ENCODE measurements at regions not wholly inside any gene's neighbourhood (a gene's known extent, or its start where the extent isn't known, plus 50 kb on each side); places are given as distances from the start of the nearest gene placed in this dataset.
A peak's percentile ranks its signal among the peaks of the same experiment; 100 is the strongest.
"Not testable (repeated sequence)": the region's sequence is repeated elsewhere in the genome, so short reads cannot be mapped to it uniquely, and the experiment has no call there.

DNA sequence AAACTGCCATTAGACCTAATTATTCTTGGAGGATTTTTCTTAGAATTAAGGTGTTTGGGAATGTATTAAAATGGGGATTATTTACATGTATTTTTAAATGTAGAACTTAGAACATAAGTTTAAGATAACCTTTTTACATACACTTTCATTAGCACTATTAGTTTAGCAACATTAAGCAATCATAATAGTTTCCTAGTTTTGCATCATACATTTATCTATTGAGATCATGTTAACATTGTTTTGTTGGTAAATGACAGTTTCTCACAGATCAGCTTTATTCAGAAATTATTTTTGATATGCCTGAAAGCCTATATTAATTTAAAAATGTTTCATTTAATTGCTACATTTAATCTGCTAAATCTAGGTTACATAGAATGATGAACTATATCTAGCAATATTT is 189.7 kb upstream of the PPP1R3A start:
- no peak for DNase-seq

- DNase-seq, result no peak
These were observed 188.7 kb upstream of the PPP1R3A start for GRCh38 chr7:114107522-114107921.

DNA sequence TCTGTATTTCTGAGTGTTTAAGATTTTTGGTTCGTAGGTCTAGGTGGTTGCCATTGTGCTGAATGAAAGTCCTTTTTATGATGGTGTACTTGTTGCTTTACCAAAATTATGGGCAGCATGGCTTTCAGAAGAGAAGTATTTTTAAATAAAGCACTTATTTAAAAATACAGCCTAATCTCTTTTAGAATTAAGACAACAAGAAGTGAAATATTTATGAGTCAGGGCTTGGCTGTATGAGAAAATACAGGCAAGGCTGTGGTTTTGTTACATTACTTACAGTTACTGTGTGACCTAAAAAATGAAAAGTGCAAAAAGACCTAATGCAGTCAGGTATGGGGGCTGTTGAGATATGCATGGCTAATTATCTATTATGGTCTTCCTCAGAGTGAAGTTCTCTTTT is 185.2 kb upstream of the PPP1R3A start:
- DNase-seq, result no peak

GRCh38 chr7:114102996-114103395 is 184.2 kb upstream of the PPP1R3A start:
- DNase-seq, result no peak

DNA sequence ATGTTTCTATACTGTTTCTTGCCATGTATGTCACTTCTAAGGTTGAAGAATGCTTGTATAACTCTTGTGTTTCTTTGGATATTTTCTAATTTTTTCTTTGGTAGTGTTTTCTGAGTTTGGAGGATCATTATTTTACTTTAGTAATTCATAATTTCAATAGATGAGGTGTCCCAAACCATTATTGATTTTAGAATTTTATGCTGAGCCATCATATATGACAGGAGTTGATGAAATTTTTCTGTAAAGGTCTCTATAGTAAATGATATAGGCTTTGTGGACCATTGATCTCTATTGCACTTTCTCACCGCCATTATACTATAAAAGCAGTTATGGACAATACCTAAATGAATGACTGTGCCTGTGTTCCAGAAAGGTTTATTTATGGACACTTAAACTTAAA is 183.3 kb upstream of the PPP1R3A start:
- no peak for DNase-seq

GRCh38 chr7:114100810-114101209 is 182.0 kb upstream of the PPP1R3A start:
- no peak for DNase-seq

DNA sequence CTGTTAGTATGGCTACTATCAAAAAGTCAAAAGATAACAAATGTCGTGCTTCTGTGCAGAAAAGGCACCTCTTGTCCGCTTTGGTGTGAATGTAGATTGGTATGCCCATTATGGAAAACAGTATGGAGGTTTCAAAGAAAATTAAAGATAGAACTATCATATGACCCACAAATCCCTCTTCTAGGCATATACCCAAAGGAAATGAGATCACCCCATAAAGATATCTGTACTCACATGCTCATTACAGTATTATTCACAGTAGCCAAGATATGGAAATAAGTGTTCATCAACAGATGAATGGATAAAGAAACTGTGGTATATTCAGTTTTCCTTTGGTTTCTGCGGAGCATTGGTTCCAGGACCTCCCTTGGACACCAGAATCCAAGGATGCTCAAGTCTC is 180.5 kb upstream of the PPP1R3A start:
- DNase-seq, result no peak

DNA sequence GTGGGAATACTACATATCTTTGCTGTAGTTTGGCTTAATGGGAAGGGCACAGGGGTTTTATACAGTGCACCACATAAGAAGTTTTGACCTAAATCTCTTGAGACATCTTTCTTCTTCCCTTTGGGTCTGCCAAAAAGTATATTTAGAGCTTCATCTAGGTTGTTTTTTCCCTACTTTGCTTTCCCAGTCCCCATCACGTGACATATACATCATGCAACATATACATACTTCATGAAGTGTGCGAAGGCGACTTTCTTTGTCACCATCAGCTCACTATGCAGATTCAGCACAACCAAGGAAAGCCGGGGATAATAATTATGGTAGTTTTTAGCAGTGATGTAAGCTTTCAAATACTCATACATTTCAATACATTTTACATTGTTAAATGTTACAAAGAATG is 177.1 kb upstream of the PPP1R3A start:
- no peak for DNase-seq

GRCh38 chr7:114088470-114088940 is 169.7 kb upstream of the PPP1R3A start:
- DNase-seq, result no peak

- no peak for DNase-seq
These were observed 169.1 kb upstream of the PPP1R3A start for GRCh38 chr7:114087653-114088469.

DNA sequence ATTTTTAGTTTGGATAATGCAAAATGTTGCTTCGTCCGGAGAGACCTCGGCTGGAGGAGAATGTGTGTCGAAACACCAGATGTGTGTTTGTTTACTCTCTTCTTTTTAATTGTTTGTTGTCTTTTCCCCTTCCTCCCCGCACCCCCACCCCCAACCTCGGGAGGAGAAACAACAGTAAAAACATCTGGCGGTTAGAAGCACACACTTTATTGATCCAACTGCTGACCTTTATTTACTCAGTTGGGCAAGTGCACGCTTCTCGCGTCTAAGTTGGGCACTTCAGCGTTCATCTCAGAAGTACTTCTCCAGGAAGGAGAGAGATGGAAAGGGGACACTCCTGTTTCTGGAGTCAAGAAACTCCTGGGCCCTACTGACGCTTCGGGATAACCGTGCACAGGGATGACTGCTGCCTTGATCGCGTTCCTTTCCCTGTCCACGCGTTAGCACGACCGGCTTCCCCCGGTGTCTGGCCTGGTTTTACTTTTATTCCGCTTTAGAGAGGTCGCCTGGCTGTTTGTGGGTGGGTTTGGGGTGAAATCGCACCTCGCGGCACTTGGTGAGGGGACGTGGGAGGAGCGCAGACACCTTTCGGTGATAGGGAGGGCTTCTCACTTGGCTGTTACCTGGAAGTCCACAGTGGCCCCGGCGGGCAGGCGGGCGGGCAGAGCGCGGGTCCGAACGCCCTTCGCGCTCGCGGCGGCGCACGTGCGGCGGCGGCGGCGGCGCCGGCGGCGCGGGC is 168.3 kb upstream of the PPP1R3A start:
- no peak for DNase-seq

DNA sequence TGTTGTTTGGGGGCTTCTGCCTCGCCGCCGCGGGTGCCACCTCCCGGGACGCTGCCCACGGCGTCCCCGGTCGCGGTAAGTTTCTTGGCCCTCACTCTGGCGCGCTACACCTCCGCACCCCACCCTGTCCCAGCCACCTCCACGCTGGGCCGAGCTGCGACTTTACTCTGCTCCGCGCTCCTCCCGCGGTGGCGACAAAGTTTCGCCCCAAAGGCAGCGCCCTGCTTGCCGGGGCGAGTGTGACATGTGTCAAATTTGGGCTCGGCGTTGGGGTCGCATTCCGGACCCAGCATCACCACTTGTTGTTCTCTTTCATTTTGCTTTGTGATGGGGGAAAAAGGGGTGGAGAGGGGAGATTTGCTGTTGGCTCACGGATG is 167.7 kb upstream of the PPP1R3A start:
- DNase-seq, result no peak

- DNase-seq, result peak; percentile 41
These were observed 167.0 kb upstream of the PPP1R3A start for GRCh38 chr7:114085592-114086501.

DNA sequence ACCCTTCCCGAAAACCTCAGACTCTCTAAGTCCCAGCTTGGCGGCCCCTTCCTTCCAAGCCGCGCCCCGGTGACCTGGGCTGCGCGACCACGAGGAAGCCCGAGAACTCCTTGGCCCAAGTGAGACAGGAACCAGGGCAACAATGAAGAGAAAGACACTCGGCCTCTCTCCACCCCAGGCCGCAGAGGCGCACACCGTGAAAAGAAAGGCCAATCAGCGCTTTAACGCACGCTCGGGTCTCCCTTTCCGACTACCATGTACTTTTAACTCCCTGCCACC is 166.4 kb upstream of the PPP1R3A start:
- no peak for DNase-seq

DNA sequence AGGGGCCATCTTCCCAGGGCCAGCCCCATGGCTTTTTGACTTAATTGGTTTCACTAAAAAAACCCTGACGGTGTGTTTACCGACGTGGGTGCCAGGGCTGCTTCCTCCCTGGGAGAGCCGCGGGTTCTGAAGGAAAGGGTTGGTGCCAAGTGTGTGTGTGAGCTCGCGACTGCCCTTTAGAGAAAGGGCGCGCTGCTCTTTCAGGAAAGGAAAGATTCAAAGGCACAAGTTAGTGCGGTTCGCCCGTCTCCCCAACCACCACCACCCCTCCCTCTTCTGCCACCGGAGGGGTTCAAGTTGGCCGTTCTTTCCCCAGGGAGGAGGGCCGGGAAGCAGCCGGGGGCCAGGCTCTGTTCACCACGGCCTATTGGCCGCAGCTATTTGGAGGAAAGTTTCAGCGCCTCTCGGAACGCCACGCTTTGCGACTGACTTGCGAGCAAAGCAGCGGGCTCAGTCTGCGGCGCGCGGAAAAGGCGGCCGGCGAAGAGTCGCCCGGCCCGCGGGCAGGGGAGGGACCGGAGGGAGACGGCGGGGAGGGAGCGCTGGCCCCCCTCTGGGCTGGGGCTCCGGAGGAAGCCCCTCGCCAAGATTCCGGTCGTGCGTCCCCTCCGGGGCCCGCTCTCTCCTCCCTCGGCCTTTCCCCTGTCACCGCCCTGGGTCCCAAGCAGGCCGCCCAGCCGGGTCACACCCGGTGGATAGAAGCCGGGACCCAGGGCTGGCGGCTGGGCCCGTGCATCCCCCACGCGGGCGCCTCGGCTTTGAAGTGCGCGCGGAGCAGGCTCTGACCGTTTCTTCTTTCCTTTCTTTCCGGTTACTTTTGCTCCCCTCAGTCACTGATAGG is 165.9 kb upstream of the PPP1R3A start:
- DNase-seq, result no peak

GRCh38 chr7:114084002-114084471 is 165.2 kb upstream of the PPP1R3A start:
- no peak for DNase-seq

DNA sequence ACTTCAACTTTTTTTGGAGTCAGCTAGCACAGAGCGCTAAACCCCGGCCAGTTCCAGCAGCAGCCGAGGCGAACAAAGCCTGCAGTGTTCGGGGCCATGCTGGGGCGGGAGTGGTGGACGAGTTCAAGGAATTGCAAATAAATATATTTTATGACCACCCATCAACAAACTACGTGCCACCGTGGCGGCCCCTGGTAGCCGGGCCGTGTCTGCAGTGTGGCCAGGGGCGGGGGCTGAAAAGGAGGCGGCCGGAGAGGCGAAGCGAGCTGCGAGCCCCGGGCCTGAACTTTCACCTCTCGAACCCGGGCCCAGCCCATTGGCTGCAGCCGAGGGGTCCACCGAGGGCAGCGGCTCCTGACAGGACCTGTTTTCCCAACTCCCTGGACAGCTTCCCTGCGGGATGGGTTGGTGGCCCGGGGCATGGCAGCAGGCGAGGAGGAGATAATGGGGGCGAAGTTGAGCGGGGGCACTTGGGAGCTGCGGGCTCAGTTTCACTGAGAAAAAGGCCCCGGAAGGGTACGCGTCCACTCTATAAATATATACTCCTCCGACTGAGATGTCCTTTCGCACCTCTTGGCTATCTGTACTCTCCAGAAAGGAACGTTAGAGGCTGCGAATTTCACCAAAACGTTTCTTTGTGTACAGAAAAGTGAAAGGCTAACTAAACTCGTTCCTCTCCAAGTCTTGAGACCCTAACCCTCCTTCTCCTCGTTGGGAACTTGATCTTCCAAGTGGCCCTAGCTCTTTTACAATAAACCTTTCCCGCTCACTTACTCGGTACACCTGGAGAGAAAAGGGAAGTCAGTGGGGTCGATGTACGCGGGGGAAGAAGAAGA is 164.6 kb upstream of the PPP1R3A start:
- no peak for DNase-seq

GRCh38 chr7:114082642-114083165 is 163.9 kb upstream of the PPP1R3A start:
- no peak for DNase-seq

- DNase-seq, result peak; percentile 34
These were observed 163.0 kb upstream of the PPP1R3A start for GRCh38 chr7:114081606-114082425.

DNA sequence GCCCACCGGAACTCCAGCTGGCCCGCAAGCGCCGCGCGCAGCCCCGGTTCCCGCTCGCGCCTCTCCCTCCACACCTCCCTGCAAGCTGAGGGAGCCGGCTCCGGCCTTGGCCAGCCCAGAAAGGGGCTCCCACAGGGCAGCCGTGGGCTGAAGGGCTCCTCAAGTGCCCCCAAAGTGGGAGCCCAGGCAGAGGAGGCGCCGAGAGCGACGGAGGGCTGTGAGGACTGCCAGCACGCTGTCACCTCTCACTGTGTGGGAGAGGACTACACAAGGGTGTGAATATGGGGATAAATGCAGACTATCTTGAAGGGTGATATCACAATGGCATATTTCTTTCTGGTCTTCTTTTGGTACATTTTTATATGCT is 158.3 kb upstream of the PPP1R3A start:
- DNase-seq, result not testable (repeated sequence)

Measured in CD4-positive, alpha-beta T cell treated with Interleukin-21 for 1 hour (primary cell).